HG03045 (cell line): ENCODE measurements at regions not wholly inside any gene's neighbourhood (a gene's known extent, or its start where the extent isn't known, plus 50 kb on each side); places are given as distances from the start of the nearest gene placed in this dataset.
"Not testable (repeated sequence)": the region's sequence is repeated elsewhere in the genome, so short reads cannot be mapped to it uniquely, and the experiment has no call there.

Source experiments
- ATAC-seq: cut with Tn5 transposase; IDR thresholded peaks from one replicate; pipeline ENCODE4 v1.9.1; 2021; ENCODE audit warnings: mild to moderate bottlenecking, moderate library complexity; ENCODE audit not compliant: unreplicated experiment

GRCh38 chr4:110364911-110365520 is 110.9 kb upstream of the ENPEP start:
- ATAC-seq: no peak

- no peak for ATAC-seq
Observed at GRCh38 chr4:110361921-110362320, 114.0 kb upstream of the ENPEP start.

GRCh38 chr4:110359076-110359475 is 116.9 kb upstream of the ENPEP start:
- ATAC-seq: no peak

- ATAC-seq: no peak
Observed at GRCh38 chr4:110357521-110357920, 118.4 kb upstream of the ENPEP start.

GRCh38 chr4:110354460-110354859 is 121.5 kb upstream of the ENPEP start:
- ATAC-seq: no peak

GRCh38 chr4:110352670-110353442 is 123.1 kb upstream of the ENPEP start:
- ATAC-seq: no peak

GRCh38 chr4:110348711-110349383 is 127.1 kb upstream of the ENPEP start:
- ATAC-seq: no peak

GRCh38 chr4:110347805-110348204 is 128.2 kb upstream of the ENPEP start:
- no peak for ATAC-seq

- no peak for ATAC-seq
Observed at GRCh38 chr4:110344165-110344564, 131.8 kb upstream of the ENPEP start.

- ATAC-seq: no peak
Observed at GRCh38 chr4:110343534-110343933, 132.4 kb upstream of the ENPEP start.

GRCh38 chr4:110341118-110341517 is 134.8 kb upstream of the ENPEP start:
- ATAC-seq: not testable (repeated sequence)

- no peak for ATAC-seq
Observed at GRCh38 chr4:110335399-110335798, 137.0 kb upstream of the ELOVL6 start.

GRCh38 chr4:110332483-110332882 is 134.1 kb upstream of the ELOVL6 start:
- no peak for ATAC-seq

- not testable (repeated sequence) for ATAC-seq
Observed at GRCh38 chr4:110326426-110326825, 128.0 kb upstream of the ELOVL6 start.

- ATAC-seq: no peak
Observed at GRCh38 chr4:110310795-110311194, 112.4 kb upstream of the ELOVL6 start.

GRCh38 chr4:110309675-110310074 is 111.3 kb upstream of the ELOVL6 start:
- ATAC-seq: no peak

GRCh38 chr4:110306303-110306702 is 107.9 kb upstream of the ELOVL6 start:
- no peak for ATAC-seq

- ATAC-seq: no peak
Observed at GRCh38 chr4:110305455-110305854, 107.0 kb upstream of the ELOVL6 start.

GRCh38 chr4:110296892-110297291 is 98.5 kb upstream of the ELOVL6 start:
- ATAC-seq: peak; percentile 71

GRCh38 chr4:110294165-110294564 is 95.8 kb upstream of the ELOVL6 start:
- ATAC-seq: no peak

GRCh38 chr4:110292994-110293744 is 94.8 kb upstream of the ELOVL6 start:
- ATAC-seq: no peak
